NT2/D1 (cell line): ENCODE measurements at regions not wholly inside any gene's neighbourhood (a gene's known extent, or its start where the extent isn't known, plus 50 kb on each side); places are given as distances from the start of the nearest gene placed in this dataset.

Experiments used
- SUZ12 ChIP-seq: IDR thresholded peaks from 2 replicates; pipeline ENCODE4 v1.6.1; 2011; ENCODE audit not compliant: insufficient read length, insufficient read depth; ENCODE audit errors: extremely low read depth
- YY1 ChIP-seq: IDR thresholded peaks from 2 replicates; pipeline ENCODE4 v1.6.1; 2011; ENCODE audit not compliant: insufficient read length, insufficient read depth

DNA sequence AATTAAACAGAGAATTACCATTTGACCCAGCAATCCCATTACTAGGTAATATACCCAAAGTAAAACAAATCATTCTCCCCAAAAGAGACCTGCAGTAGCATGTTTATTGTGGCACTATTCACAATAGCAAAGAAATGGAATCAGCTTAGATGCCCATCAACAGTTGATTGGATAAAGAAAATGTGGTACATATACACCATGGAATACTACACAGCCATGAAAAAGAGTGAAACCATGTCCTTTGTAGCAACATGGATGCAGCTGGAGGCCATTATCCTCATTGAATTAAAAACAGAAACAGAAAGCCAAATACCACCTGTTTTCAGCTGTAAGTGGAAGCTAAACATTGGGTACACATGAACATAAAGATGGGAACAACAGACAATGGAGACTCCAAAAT, 1141.8 kb upstream of the AUTS2 start:
- TF ChIP-seq SUZ12 = no peak
- no peak for TF ChIP-seq YY1
